GM18519 (cell line): ENCODE measurements at regions not wholly inside any gene's neighbourhood (a gene's known extent, or its start where the extent isn't known, plus 50 kb on each side); places are given as distances from the start of the nearest gene placed in this dataset.

Experiments
- ATAC-seq: cut with Tn5 transposase; IDR thresholded peaks from one replicate; pipeline ENCODE4 v1.9.1; 2021; ENCODE audit warnings: mild to moderate bottlenecking, moderate library complexity; ENCODE audit not compliant: unreplicated experiment, low FRiP score

- ATAC-seq = no peak
Observed at GRCh38 chr1:108017698-108018097, 52.7 kb upstream of the VAV3 start.

GRCh38 chr1:108016451-108016920, 51.5 kb upstream of the VAV3 start:
- no peak for ATAC-seq
